ENCODE measurements at regions not wholly inside any gene's neighbourhood (a gene's known extent, or its start where the extent isn't known, plus 50 kb on each side); places are given as distances from the start of the nearest gene placed in this dataset.
"Not testable (repeated sequence)": the region's sequence is repeated elsewhere in the genome, so short reads cannot be mapped to it uniquely, and the experiment has no call there.

- H3K36me3 Mint-ChIP-seq: no peaks in the 10 kb centered on the region
- H3K27ac Mint-ChIP-seq: no peak overlapping the region
- no peaks in the 10 kb centered on the region for H3K4me1 Mint-ChIP-seq
- no peak overlapping the region for H3K4me3 Mint-ChIP-seq
- H3K9me3 Mint-ChIP-seq: no peaks in the 10 kb centered on the region
- H3K27me3 Mint-ChIP-seq: peaks cover 12% of the 10 kb centered on the region
These were observed 72.2 kb upstream of the ALKAL2 start for GRCh38 chr2:360124-360523.

GRCh38 chr2:359047-359446, 71.2 kb upstream of the ALKAL2 start:
- Mint-ChIP-seq H3K4me1 (no peaks in the 10 kb centered on the region), H3K4me3 (no peak overlapping the region), H3K9me3 (no peaks in the 10 kb centered on the region), H3K27me3 (peaks cover 17% of the 10 kb centered on the region), H3K27ac (no peak overlapping the region), H3K36me3 (no peaks in the 10 kb centered on the region)

GRCh38 chr2:357811-358210, 69.9 kb upstream of the ALKAL2 start:
- no peaks in the 10 kb centered on the region for H3K4me1 Mint-ChIP-seq
- H3K27ac Mint-ChIP-seq: no peak overlapping the region
- no peaks in the 10 kb centered on the region for H3K36me3 Mint-ChIP-seq
- no peaks in the 10 kb centered on the region for H3K9me3 Mint-ChIP-seq
- H3K4me3 Mint-ChIP-seq: no peak overlapping the region
- H3K27me3 Mint-ChIP-seq: peaks cover 20% of the 10 kb centered on the region

GRCh38 chr2:356304-356703, 68.4 kb upstream of the ALKAL2 start:
- not testable (repeated sequence) for H3K27ac Mint-ChIP-seq, H3K4me3 Mint-ChIP-seq, H3K36me3 Mint-ChIP-seq, H3K4me1 Mint-ChIP-seq, H3K9me3 Mint-ChIP-seq
- H3K27me3 Mint-ChIP-seq: peaks cover 20% of the 10 kb centered on the region

GRCh38 chr2:355773-356172, 67.9 kb upstream of the ALKAL2 start:
- H3K4me1 Mint-ChIP-seq: no peaks in the 10 kb centered on the region
- no peak overlapping the region for H3K4me3 Mint-ChIP-seq
- no peaks in the 10 kb centered on the region for H3K36me3 Mint-ChIP-seq
- H3K9me3 Mint-ChIP-seq: no peaks in the 10 kb centered on the region
- no peak overlapping the region for H3K27ac Mint-ChIP-seq
- peaks cover 23% of the 10 kb centered on the region for H3K27me3 Mint-ChIP-seq

- H3K4me3 Mint-ChIP-seq: no peak overlapping the region
- H3K27ac Mint-ChIP-seq: no peak overlapping the region
- no peaks in the 10 kb centered on the region for H3K4me1 Mint-ChIP-seq
- no peaks in the 10 kb centered on the region for H3K9me3 Mint-ChIP-seq
- peaks cover 20% of the 10 kb centered on the region for H3K27me3 Mint-ChIP-seq
- H3K36me3 Mint-ChIP-seq: no peaks in the 10 kb centered on the region
These were observed 64.8 kb upstream of the ALKAL2 start for GRCh38 chr2:352696-353095.

- Mint-ChIP-seq H3K27ac (no peak overlapping the region), H3K4me1 (no peaks in the 10 kb centered on the region), H3K36me3 (no peaks in the 10 kb centered on the region), H3K4me3 (no peak overlapping the region), H3K9me3 (no peaks in the 10 kb centered on the region), H3K27me3 (peaks cover 12% of the 10 kb centered on the region)
These were observed 61.5 kb upstream of the ALKAL2 start for GRCh38 chr2:349390-349789.

GRCh38 chr2:348361-348916, 60.5 kb upstream of the ALKAL2 start:
- Mint-ChIP-seq H3K4me3 (no peak overlapping the region), H3K4me1 (no peaks in the 10 kb centered on the region), H3K36me3 (no peaks in the 10 kb centered on the region), H3K27ac (no peak overlapping the region), H3K9me3 (no peaks in the 10 kb centered on the region), H3K27me3 (peaks cover 8% of the 10 kb centered on the region)

GRCh38 chr2:344811-345210, 56.9 kb upstream of the ALKAL2 start:
- H3K9me3 Mint-ChIP-seq: no peaks in the 10 kb centered on the region
- H3K4me1 Mint-ChIP-seq: no peaks in the 10 kb centered on the region
- peaks cover 12% of the 10 kb centered on the region for H3K27me3 Mint-ChIP-seq
- H3K4me3 Mint-ChIP-seq: no peak overlapping the region
- no peaks in the 10 kb centered on the region for H3K36me3 Mint-ChIP-seq
- H3K27ac Mint-ChIP-seq: no peak overlapping the region

- Mint-ChIP-seq H3K27ac (no peak overlapping the region), H3K4me1 (no peaks in the 10 kb centered on the region), H3K4me3 (no peak overlapping the region), H3K36me3 (peaks cover 1% of the 10 kb centered on the region), H3K9me3 (peaks cover 8% of the 10 kb centered on the region), H3K27me3 (peaks cover 14% of the 10 kb centered on the region)
These were observed 55.5 kb upstream of the ALKAL2 start for GRCh38 chr2:343355-343754.

- Mint-ChIP-seq H3K4me1 (no peaks in the 10 kb centered on the region), H3K27ac (no peak overlapping the region), H3K4me3 (no peak overlapping the region), H3K9me3 (peaks cover 16% of the 10 kb centered on the region), H3K36me3 (peaks cover 4% of the 10 kb centered on the region), H3K27me3 (peaks cover 14% of the 10 kb centered on the region)
These were observed 54.0 kb upstream of the ALKAL2 start for GRCh38 chr2:341912-342311.

- peaks cover 4% of the 10 kb centered on the region for H3K36me3 Mint-ChIP-seq
- no peaks in the 10 kb centered on the region for H3K4me1 Mint-ChIP-seq
- peaks cover 14% of the 10 kb centered on the region for H3K27me3 Mint-ChIP-seq
- H3K9me3 Mint-ChIP-seq: peaks cover 18% of the 10 kb centered on the region
- H3K4me3 Mint-ChIP-seq: no peak overlapping the region
- H3K27ac Mint-ChIP-seq: no peak overlapping the region
These were observed 53.2 kb upstream of the ALKAL2 start for GRCh38 chr2:341017-341542.

All from activated naive CD4-positive, alpha-beta T cell treated with anti-CD3 and anti-CD28 coated beads, Interleukin-2, amount 50 U/mL, for 24 hours (primary cell).